GM23338 (cell line): ENCODE measurements at regions not wholly inside any gene's neighbourhood (a gene's known extent, or its start where the extent isn't known, plus 50 kb on each side); places are given as distances from the start of the nearest gene placed in this dataset.

Experiments used
- ATAC-seq: fragments of 200-7000 bp; cut with Tn5 transposase; 3 replicates; pipeline ENCODE4 v1.9.1; 2020
- DNase-seq: peaks from one replicate; pipeline ENCODE4 v3.0.0-alpha.2; 2015; ENCODE audit warnings: low spot score
- H2AFZ ChIP-seq: fragments of 200-600 bp; sonication (generic); 2 replicates; pipeline ENCODE4 v1.8.0; 2016; ENCODE audit warnings: antibody characterized with exemption, mild to moderate bottlenecking, moderate library complexity
- H3F3A ChIP-seq: fragments of 200-600 bp; sonication (generic); replicated peaks from 2 replicates; pipeline ENCODE4 v1.8.0; 2017; ENCODE audit warnings: antibody characterized with exemption, mixed run types, low read depth
- H3K27ac ChIP-seq: fragments of 200-600 bp; sonication (generic); 2 replicates; pipeline ENCODE4 v1.6.1; 2016; ENCODE audit warnings: low read depth
- H3K27me3 ChIP-seq: fragments of 200-600 bp; sonication (generic); 2 replicates; pipeline ENCODE4 v1.8.0; 2016; ENCODE audit warnings: mild to moderate bottlenecking, mixed run types, moderate library complexity; ENCODE audit not compliant: insufficient read depth
- H3K36me3 ChIP-seq: fragments of 200-600 bp; sonication (generic); 2 replicates; pipeline ENCODE4 v1.8.0; 2016; ENCODE audit warnings: mild to moderate bottlenecking; ENCODE audit not compliant: insufficient read depth
- H3K4me1 ChIP-seq: fragments of 200-600 bp; sonication (generic); 2 replicates; pipeline ENCODE4 v1.8.0; 2016; ENCODE audit warnings: mild to moderate bottlenecking, moderate library complexity; ENCODE audit not compliant: insufficient read depth
- H3K4me2 ChIP-seq: fragments of 200-600 bp; sonication (generic); 2 replicates; pipeline ENCODE4 v1.7.1; 2017; ENCODE audit warnings: mixed run types
- H3K4me3 ChIP-seq: fragments of 200-600 bp; sonication (generic); 2 replicates; pipeline ENCODE4 v1.6.1; 2016; ENCODE audit warnings: mixed run types
- H3K79me2 ChIP-seq: fragments of 200-600 bp; sonication (generic); replicated peaks from 2 replicates; pipeline ENCODE4 v1.8.0; 2017; ENCODE audit warnings: mild to moderate bottlenecking; ENCODE audit not compliant: insufficient read depth
- H3K9me2 ChIP-seq: fragments of 200-600 bp; sonication (generic); 2 replicates; pipeline ENCODE4 v1.8.0; 2017; ENCODE audit not compliant: insufficient read depth
- H4K20me1 ChIP-seq: fragments of 200-600 bp; sonication (generic); replicated peaks from 2 replicates; pipeline ENCODE4 v1.8.0; 2017; ENCODE audit warnings: mild to moderate bottlenecking; ENCODE audit not compliant: insufficient read depth
- H3K27ac Mint-ChIP-seq: 2 replicates; pipeline ENCODE4 v1.8.0; 2020; ENCODE audit warnings: inconsistent platforms, mild to moderate bottlenecking, moderate library complexity, mixed read lengths
- H3K27me3 Mint-ChIP-seq: 3 replicates; pipeline ENCODE4 v1.8.0; 2022; ENCODE audit warnings: low read depth, mild to moderate bottlenecking, moderate library complexity, mixed read lengths, inconsistent platforms; ENCODE audit not compliant: insufficient read depth, poor library complexity
- H3K36me3 Mint-ChIP-seq: 3 replicates; pipeline ENCODE4 v1.8.0; 2021; ENCODE audit warnings: low read depth, mild to moderate bottlenecking, inconsistent platforms, moderate library complexity, mixed read lengths
- H3K4me1 Mint-ChIP-seq: 3 replicates; pipeline ENCODE4 v1.8.0; 2020; ENCODE audit warnings: mild to moderate bottlenecking, inconsistent platforms, mixed read lengths
- H3K4me3 Mint-ChIP-seq: 3 replicates; pipeline ENCODE4 v1.8.0; 2021; ENCODE audit warnings: moderate library complexity, mild to moderate bottlenecking, inconsistent platforms, mixed read lengths
- H3K9me3 Mint-ChIP-seq: 3 replicates; pipeline ENCODE4 v1.8.0; 2020; ENCODE audit warnings: moderate library complexity, mild to moderate bottlenecking, inconsistent platforms, mixed read lengths
- CREB1 ChIP-seq: fragments of 250-450 bp; sonication (Bioruptor Pico); IDR thresholded peaks from 2 replicates; pipeline ENCODE4 v1.5.0; 2020; ENCODE audit warnings: low read depth, mild to moderate bottlenecking, moderate library complexity
- EZH2 ChIP-seq: fragments of 200-600 bp; sonication (generic); IDR thresholded peaks from one replicate; pipeline ENCODE4 v1.8.0; 2017; ENCODE audit warnings: antibody characterized with exemption, mild to moderate bottlenecking, low read depth; ENCODE audit not compliant: unreplicated experiment
- EZH2phosphoT487 ChIP-seq: fragments of 200-600 bp; sonication (generic); IDR thresholded peaks from one replicate; pipeline ENCODE4 v1.8.1; 2018; ENCODE audit warnings: antibody characterized with exemption; ENCODE audit not compliant: unreplicated experiment
- JUNB ChIP-seq: IDR thresholded peaks from one replicate; pipeline ENCODE4 v1.6.1; 2016; ENCODE audit warnings: antibody characterized with exemption; ENCODE audit not compliant: unreplicated experiment
- NANOG ChIP-seq: IDR thresholded peaks from 2 replicates; pipeline ENCODE4 v1.6.1; 2016; ENCODE audit warnings: antibody characterized with exemption, borderline replicate concordance
- POLR2AphosphoS5 ChIP-seq: IDR thresholded peaks from 2 replicates; pipeline ENCODE4 v1.6.1; 2016; ENCODE audit warnings: antibody characterized with exemption, low read depth
- STAT1 ChIP-seq: IDR thresholded peaks from one replicate; pipeline ENCODE4 v1.6.1; 2016; ENCODE audit warnings: antibody characterized with exemption; ENCODE audit not compliant: unreplicated experiment
- ZNF114 ChIP-seq: fragments of 250-450 bp; sonication (Bioruptor Pico); IDR thresholded peaks from 2 replicates; pipeline ENCODE4 v1.5.0; 2020; ENCODE audit warnings: mild to moderate bottlenecking, moderate library complexity
- ZNF331 ChIP-seq: fragments of 250-450 bp; sonication (Bioruptor Pico); IDR thresholded peaks from 2 replicates; pipeline ENCODE4 v1.5.0; 2020; ENCODE audit warnings: low read depth, mild to moderate bottlenecking, moderate library complexity
- TF ChIP-seq, protein P1 (sequence below), 2 experiments: fragments of 200-600 bp in 1 of 2; sonication (generic) in 1 of 2; conservative IDR thresholded peaks; 2 replicates each; pipeline versions ENCODE4 v1.5.1 to v1.6.1; 2016 to 2017; ENCODE audit warnings: antibody characterized with exemption in 2 of 2, low read depth in 2 of 2, mild to moderate bottlenecking in 2 of 2, moderate library complexity in 1 of 2
- TF ChIP-seq, protein P2 (sequence below): IDR thresholded peaks from one replicate; pipeline ENCODE4 v1.6.1; 2018; ENCODE audit warnings: antibody characterized with exemption; ENCODE audit not compliant: unreplicated experiment
- TF ChIP-seq, protein P3 (sequence below): IDR thresholded peaks from 2 replicates; pipeline ENCODE4 v1.6.1; 2016; ENCODE audit warnings: antibody characterized with exemption

DNA sequence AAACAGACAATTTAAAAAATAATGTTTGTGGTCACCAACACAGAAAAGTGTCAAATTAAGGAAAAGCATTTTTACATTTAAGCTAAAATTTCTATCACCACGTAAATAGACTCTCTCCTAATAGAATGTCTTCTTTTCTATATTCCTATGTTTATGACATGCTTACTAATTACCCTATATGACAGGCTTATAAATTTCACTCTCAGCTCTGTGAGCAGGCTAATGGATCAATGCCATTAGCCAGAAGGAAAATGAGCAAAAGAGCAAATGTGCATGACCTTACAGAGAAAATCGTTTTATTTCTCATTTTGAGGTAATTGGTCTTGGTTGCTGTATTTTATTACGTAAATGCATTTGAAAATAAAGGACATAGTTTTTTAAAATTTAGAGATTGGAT, 209.7 kb downstream of the TMX3 start:
- no peak for ATAC-seq
- no peak for DNase-seq
- no peak for TF ChIP-seq POLR2AphosphoS5
- TF ChIP-seq, protein P1, sequence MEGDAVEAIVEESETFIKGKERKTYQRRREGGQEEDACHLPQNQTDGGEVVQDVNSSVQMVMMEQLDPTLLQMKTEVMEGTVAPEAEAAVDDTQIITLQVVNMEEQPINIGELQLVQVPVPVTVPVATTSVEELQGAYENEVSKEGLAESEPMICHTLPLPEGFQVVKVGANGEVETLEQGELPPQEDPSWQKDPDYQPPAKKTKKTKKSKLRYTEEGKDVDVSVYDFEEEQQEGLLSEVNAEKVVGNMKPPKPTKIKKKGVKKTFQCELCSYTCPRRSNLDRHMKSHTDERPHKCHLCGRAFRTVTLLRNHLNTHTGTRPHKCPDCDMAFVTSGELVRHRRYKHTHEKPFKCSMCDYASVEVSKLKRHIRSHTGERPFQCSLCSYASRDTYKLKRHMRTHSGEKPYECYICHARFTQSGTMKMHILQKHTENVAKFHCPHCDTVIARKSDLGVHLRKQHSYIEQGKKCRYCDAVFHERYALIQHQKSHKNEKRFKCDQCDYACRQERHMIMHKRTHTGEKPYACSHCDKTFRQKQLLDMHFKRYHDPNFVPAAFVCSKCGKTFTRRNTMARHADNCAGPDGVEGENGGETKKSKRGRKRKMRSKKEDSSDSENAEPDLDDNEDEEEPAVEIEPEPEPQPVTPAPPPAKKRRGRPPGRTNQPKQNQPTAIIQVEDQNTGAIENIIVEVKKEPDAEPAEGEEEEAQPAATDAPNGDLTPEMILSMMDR (conservative IDR thresholded peaks at IDR 0.05; ENCODE audit: low read depth in 2 of 2): no peak
- TF ChIP-seq, protein P2, sequence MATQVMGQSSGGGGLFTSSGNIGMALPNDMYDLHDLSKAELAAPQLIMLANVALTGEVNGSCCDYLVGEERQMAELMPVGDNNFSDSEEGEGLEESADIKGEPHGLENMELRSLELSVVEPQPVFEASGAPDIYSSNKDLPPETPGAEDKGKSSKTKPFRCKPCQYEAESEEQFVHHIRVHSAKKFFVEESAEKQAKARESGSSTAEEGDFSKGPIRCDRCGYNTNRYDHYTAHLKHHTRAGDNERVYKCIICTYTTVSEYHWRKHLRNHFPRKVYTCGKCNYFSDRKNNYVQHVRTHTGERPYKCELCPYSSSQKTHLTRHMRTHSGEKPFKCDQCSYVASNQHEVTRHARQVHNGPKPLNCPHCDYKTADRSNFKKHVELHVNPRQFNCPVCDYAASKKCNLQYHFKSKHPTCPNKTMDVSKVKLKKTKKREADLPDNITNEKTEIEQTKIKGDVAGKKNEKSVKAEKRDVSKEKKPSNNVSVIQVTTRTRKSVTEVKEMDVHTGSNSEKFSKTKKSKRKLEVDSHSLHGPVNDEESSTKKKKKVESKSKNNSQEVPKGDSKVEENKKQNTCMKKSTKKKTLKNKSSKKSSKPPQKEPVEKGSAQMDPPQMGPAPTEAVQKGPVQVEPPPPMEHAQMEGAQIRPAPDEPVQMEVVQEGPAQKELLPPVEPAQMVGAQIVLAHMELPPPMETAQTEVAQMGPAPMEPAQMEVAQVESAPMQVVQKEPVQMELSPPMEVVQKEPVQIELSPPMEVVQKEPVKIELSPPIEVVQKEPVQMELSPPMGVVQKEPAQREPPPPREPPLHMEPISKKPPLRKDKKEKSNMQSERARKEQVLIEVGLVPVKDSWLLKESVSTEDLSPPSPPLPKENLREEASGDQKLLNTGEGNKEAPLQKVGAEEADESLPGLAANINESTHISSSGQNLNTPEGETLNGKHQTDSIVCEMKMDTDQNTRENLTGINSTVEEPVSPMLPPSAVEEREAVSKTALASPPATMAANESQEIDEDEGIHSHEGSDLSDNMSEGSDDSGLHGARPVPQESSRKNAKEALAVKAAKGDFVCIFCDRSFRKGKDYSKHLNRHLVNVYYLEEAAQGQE: no peak
- TF ChIP-seq ZNF331 (CRISPR knock-in tag): no peak
- no peak for TF ChIP-seq ZNF114 (CRISPR knock-in tag)
- TF ChIP-seq STAT1: no peak
- TF ChIP-seq CREB1: no peak
- no peak for TF ChIP-seq JUNB
- no peak for TF ChIP-seq EZH2phosphoT487
- TF ChIP-seq NANOG: no peak
- no peak for TF ChIP-seq EZH2
- TF ChIP-seq, protein P3, sequence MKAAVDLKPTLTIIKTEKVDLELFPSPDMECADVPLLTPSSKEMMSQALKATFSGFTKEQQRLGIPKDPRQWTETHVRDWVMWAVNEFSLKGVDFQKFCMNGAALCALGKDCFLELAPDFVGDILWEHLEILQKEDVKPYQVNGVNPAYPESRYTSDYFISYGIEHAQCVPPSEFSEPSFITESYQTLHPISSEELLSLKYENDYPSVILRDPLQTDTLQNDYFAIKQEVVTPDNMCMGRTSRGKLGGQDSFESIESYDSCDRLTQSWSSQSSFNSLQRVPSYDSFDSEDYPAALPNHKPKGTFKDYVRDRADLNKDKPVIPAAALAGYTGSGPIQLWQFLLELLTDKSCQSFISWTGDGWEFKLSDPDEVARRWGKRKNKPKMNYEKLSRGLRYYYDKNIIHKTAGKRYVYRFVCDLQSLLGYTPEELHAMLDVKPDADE: no peak

More for the DNA sequence above, 209.7 kb downstream of the TMX3 start:
- no peak overlapping the region for H3K27ac ChIP-seq
- no peaks in the 10 kb centered on the region for H3K27me3 Mint-ChIP-seq
- H3K36me3 Mint-ChIP-seq: no peaks in the 10 kb centered on the region
- H3K27ac Mint-ChIP-seq: no peak overlapping the region
- H3K36me3 ChIP-seq: no peaks in the 10 kb centered on the region
- H3K9me3 Mint-ChIP-seq: no peaks in the 10 kb centered on the region
- H3K4me1 Mint-ChIP-seq: no peaks in the 10 kb centered on the region
- H3K79me2 ChIP-seq: no peaks in the 10 kb centered on the region
- no peak overlapping the region for H2AFZ ChIP-seq
- no peak overlapping the region for H3K4me3 Mint-ChIP-seq
- H3K4me3 ChIP-seq: no peak overlapping the region
- no peaks in the 10 kb centered on the region for H4K20me1 ChIP-seq
- H3K4me1 ChIP-seq: no peaks in the 10 kb centered on the region
- H3K27me3 ChIP-seq: no peaks in the 10 kb centered on the region
- H3K9me2 ChIP-seq: no peaks in the 10 kb centered on the region
- no peaks in the 10 kb centered on the region for H3F3A ChIP-seq
- H3K4me2 ChIP-seq: no peak overlapping the region
